Uterus (tissue), 3 donors: ENCODE measurements at regions not wholly inside any gene's neighbourhood (a gene's known extent, or its start where the extent isn't known, plus 50 kb on each side); places are given as distances from the start of the nearest gene placed in this dataset.
A peak's percentile ranks its signal among the peaks of the same experiment; 100 is the strongest.

Source experiments
- DNase-seq, 2 donors: peaks; one replicate each; pipeline ENCODE4 v3.0.0-alpha.2; 2019 to 2020
- H3K27ac ChIP-seq, 2 donors: fragments of 200-600 bp; sonication (generic); 1 replicate in 1 of 2; 2 replicates in 1 of 2; pipeline ENCODE4 v1.5.1; 2016 to 2018
- H3K27me3 ChIP-seq, 2 donors: fragments of 200-600 bp; sonication (generic); one replicate each; pipeline ENCODE4 v1.5.1; 2018 to 2019; ENCODE audit warnings: control low read depth in 1 of 2
- H3K36me3 ChIP-seq, 2 donors: fragments of 200-600 bp; sonication (generic); one replicate each; pipeline ENCODE4 v1.5.1; 2019; ENCODE audit warnings: control low read depth in 1 of 2
- H3K4me1 ChIP-seq, 2 donors: fragments of 200-600 bp; sonication (generic); one replicate each; pipeline ENCODE4 v1.5.1; 2018 to 2019; ENCODE audit warnings: control low read depth in 1 of 2
- H3K4me3 ChIP-seq, 2 donors: fragments of 200-600 bp; sonication (generic); 1 replicate in 1 of 2; 2 replicates in 1 of 2; pipeline ENCODE4 v1.5.1; 2018 to 2019; ENCODE audit warnings: mild to moderate bottlenecking in 1 of 2
- H3K9me3 ChIP-seq, 2 donors: fragments of 200-600 bp; sonication (generic); one replicate each; pipeline ENCODE4 v1.5.1; 2019; ENCODE audit warnings: control low read depth in 1 of 2
- CTCF ChIP-seq, 4 experiments: fragments of 200-600 bp in 2 of 4; fragments of 450-650 bp in 2 of 4; sonication (generic) in 2 of 4; IDR thresholded peaks; one replicate each; pipeline ENCODE4 v1.5.1; 2016 to 2019; ENCODE audit warnings: antibody characterized with exemption in 4 of 4, mild to moderate bottlenecking in 2 of 4, moderate library complexity in 1 of 4
- POLR2A ChIP-seq, 2 donors: fragments of 450-650 bp; IDR thresholded peaks; one replicate each; pipeline ENCODE4 v1.6.1; 2016; ENCODE audit warnings: antibody characterized with exemption in 2 of 2, mild to moderate bottlenecking in 1 of 2, moderate library complexity in 1 of 2
- intact Hi-C: fragments of 100-400 bp; cut with DNase I; formaldehyde crosslinking; loops from one replicate; pipeline ENCODE4 v1.15.1; 2023; ENCODE audit warnings: low total_unique reads
- donor health status: DM: yes; HTN: yes; CAD: no.

- H3K27me3 ChIP-seq = no peaks in the 10 kb centered on the region
- no peak for DNase-seq
- no peak overlapping the region for H3K4me3 ChIP-seq
- H3K27ac ChIP-seq = no peak overlapping the region
- H3K36me3 ChIP-seq = no peaks in the 10 kb centered on the region
- no peaks in the 10 kb centered on the region for H3K4me1 ChIP-seq
- TF ChIP-seq CTCF (IDR thresholded peaks at IDR 0.05) (peak in 3 of 4 experiments; percentile 4 to 27 (median 16)), POLR2A (IDR thresholded peaks at IDR 0.05) (no peak)
- H3K9me3 ChIP-seq = no peaks in the 10 kb centered on the region
- intact Hi-C loops = no loop called here
Measured at GRCh38 chr4:89482251-89482650, 174.7 kb upstream of the GPRIN3 start.

- DNase-seq = no peak
- peak overlapping the region in 1 of 2 donors; percentile 3 for H3K27ac ChIP-seq
- TF ChIP-seq CTCF (IDR thresholded peaks at IDR 0.05) (no peak), POLR2A (IDR thresholded peaks at IDR 0.05) (no peak)
- H3K4me3 ChIP-seq = no peak overlapping the region
- H3K9me3 ChIP-seq = no peaks in the 10 kb centered on the region
- no peaks in the 10 kb centered on the region for H3K27me3 ChIP-seq
- intact Hi-C loops = no loop called here
- no peaks in the 10 kb centered on the region for H3K4me1 ChIP-seq
- no peaks in the 10 kb centered on the region for H3K36me3 ChIP-seq
Measured at GRCh38 chr4:89469930-89470375, 162.4 kb upstream of the GPRIN3 start.

GRCh38 chr4:89469516-89469915 lies 161.9 kb upstream of the GPRIN3 start:
- Histone ChIP-seq H3K36me3 (no peaks in the 10 kb centered on the region), H3K9me3 (no peaks in the 10 kb centered on the region), H3K27me3 (no peaks in the 10 kb centered on the region), H3K4me3 (no peak overlapping the region), H3K27ac (peak overlapping the region in 1 of 2 donors; percentile 3), H3K4me1 (no peaks in the 10 kb centered on the region)
- no peak for DNase-seq
- intact Hi-C loops = no loop called here
- TF ChIP-seq POLR2A (IDR thresholded peaks at IDR 0.05) (no peak), CTCF (IDR thresholded peaks at IDR 0.05) (no peak)

GRCh38 chr4:89468602-89469001 lies 161.0 kb upstream of the GPRIN3 start:
- no peak overlapping the region for H3K4me3 ChIP-seq
- TF ChIP-seq CTCF (IDR thresholded peaks at IDR 0.05) (no peak), POLR2A (IDR thresholded peaks at IDR 0.05) (no peak)
- DNase-seq = no peak

GRCh38 chr4:89463341-89463740 lies 155.7 kb upstream of the GPRIN3 start:
- H3K4me1 ChIP-seq = no peaks in the 10 kb centered on the region
- no peak for DNase-seq
- intact Hi-C loops = no loop called here
- TF ChIP-seq POLR2A (IDR thresholded peaks at IDR 0.05) = no peak
- TF ChIP-seq CTCF (IDR thresholded peaks at IDR 0.05) = no peak
- no peak overlapping the region for H3K27ac ChIP-seq
- H3K36me3 ChIP-seq = no peaks in the 10 kb centered on the region
- H3K4me3 ChIP-seq = no peak overlapping the region
- H3K27me3 ChIP-seq = no peaks in the 10 kb centered on the region
- H3K9me3 ChIP-seq = no peaks in the 10 kb centered on the region

More at GRCh38 chr4:89468602-89469001, 161.0 kb upstream of the GPRIN3 start:
- intact Hi-C loops = no loop called here
- no peaks in the 10 kb centered on the region for H3K36me3 ChIP-seq
- no peaks in the 10 kb centered on the region for H3K27me3 ChIP-seq
- H3K27ac ChIP-seq = no peak overlapping the region
- no peaks in the 10 kb centered on the region for H3K4me1 ChIP-seq
- no peaks in the 10 kb centered on the region for H3K9me3 ChIP-seq
